Colonic mucosa (tissue), 4 donors: ENCODE measurements at regions not wholly inside any gene's neighbourhood (a gene's known extent, or its start where the extent isn't known, plus 50 kb on each side); places are given as distances from the start of the nearest gene placed in this dataset.

ENCODE experiments used
- DNase-seq: peaks from one replicate; pipeline ENCODE4 v3.0.0-alpha.2; 2020
- H3K27ac ChIP-seq: fragments of 200-600 bp; one replicate; pipeline ENCODE4 v1.8.0; 2021
- H3K27me3 ChIP-seq: fragments of 200-600 bp; one replicate; pipeline ENCODE4 v1.8.0; 2021
- H3K36me3 ChIP-seq: fragments of 200-600 bp; one replicate; pipeline ENCODE4 v1.8.0; 2021
- H3K4me1 ChIP-seq: fragments of 200-600 bp; one replicate; pipeline ENCODE4 v1.8.0; 2021; ENCODE audit warnings: mild to moderate bottlenecking
- H3K4me3 ChIP-seq: fragments of 200-600 bp; one replicate; pipeline ENCODE4 v1.8.0; 2021
- H3K9ac ChIP-seq, 2 donors: one replicate each; pipeline ENCODE4 v1.7.0; 2013; ENCODE audit warnings: control low read depth in 2 of 2, low read depth in 2 of 2, low read length in 2 of 2
- H3K9me3 ChIP-seq: fragments of 200-600 bp; one replicate; pipeline ENCODE4 v1.8.0; 2021
- CTCF ChIP-seq: fragments of 200-600 bp; IDR thresholded peaks from one replicate; pipeline ENCODE4 v1.8.0; 2022; ENCODE audit warnings: antibody characterized with exemption, mild to moderate bottlenecking
- intact Hi-C: fragments of 100-400 bp; cut with DNase I; formaldehyde crosslinking; loops from one replicate; pipeline ENCODE4 v1.14.1; 2022
- donor health status: healthy.
- donor health status: DM: no; HTN: no; CAD: no.
- donor health status: DM: no; HTN: no; CAD: no.

- Histone ChIP-seq H3K27ac (no peak overlapping the region), H3K4me1 (no peaks in the 10 kb centered on the region), H3K4me3 (no peak overlapping the region), H3K9ac (no peak overlapping the region), H3K36me3 (no peaks in the 10 kb centered on the region), H3K27me3 (no peaks in the 10 kb centered on the region), H3K9me3 (no peaks in the 10 kb centered on the region)
- intact Hi-C loops, result no loop called here
- TF ChIP-seq CTCF, result no peak
- DNase-seq, result no peak
Observed at GRCh38 chr4:138572007-138572406, 329.9 kb upstream of the SLC7A11 start.

- Histone ChIP-seq H3K4me1 (no peaks in the 10 kb centered on the region), H3K27me3 (no peaks in the 10 kb centered on the region), H3K9ac (no peak overlapping the region), H3K36me3 (no peaks in the 10 kb centered on the region), H3K27ac (no peak overlapping the region), H3K4me3 (no peak overlapping the region), H3K9me3 (no peaks in the 10 kb centered on the region)
- intact Hi-C loops, result no loop called here
- TF ChIP-seq CTCF, result no peak
- DNase-seq, result no peak
Observed at GRCh38 chr4:138567696-138568095, 325.5 kb upstream of the SLC7A11 start.

- Histone ChIP-seq H3K9me3 (no peaks in the 10 kb centered on the region), H3K4me3 (no peak overlapping the region), H3K4me1 (no peaks in the 10 kb centered on the region), H3K27me3 (no peaks in the 10 kb centered on the region), H3K9ac (no peak overlapping the region), H3K36me3 (no peaks in the 10 kb centered on the region), H3K27ac (no peak overlapping the region)
- intact Hi-C loops, result no loop called here
- no peak for TF ChIP-seq CTCF
- DNase-seq, result no peak
Observed at GRCh38 chr4:138565576-138565975, 323.4 kb upstream of the SLC7A11 start.

- H3K27ac ChIP-seq, result no peak overlapping the region
- intact Hi-C loops, result no loop called here
- no peaks in the 10 kb centered on the region for H3K36me3 ChIP-seq
- no peaks in the 10 kb centered on the region for H3K9me3 ChIP-seq
- TF ChIP-seq CTCF, result no peak
- H3K27me3 ChIP-seq, result no peaks in the 10 kb centered on the region
- no peaks in the 10 kb centered on the region for H3K4me1 ChIP-seq
- H3K4me3 ChIP-seq, result no peak overlapping the region
- no peak for DNase-seq
- no peak overlapping the region for H3K9ac ChIP-seq
Observed at GRCh38 chr4:138562544-138562991, 320.4 kb upstream of the SLC7A11 start.

GRCh38 chr4:138561906-138562305 lies 319.8 kb upstream of the SLC7A11 start:
- Histone ChIP-seq H3K9me3 (no peaks in the 10 kb centered on the region), H3K27me3 (no peaks in the 10 kb centered on the region), H3K9ac (no peak overlapping the region), H3K4me3 (no peak overlapping the region), H3K27ac (no peak overlapping the region), H3K36me3 (no peaks in the 10 kb centered on the region), H3K4me1 (no peaks in the 10 kb centered on the region)
- no peak for DNase-seq
- no peak for TF ChIP-seq CTCF
- intact Hi-C loops, result no loop called here
